ENCODE measurements at regions not wholly inside any gene's neighbourhood (a gene's known extent, or its start where the extent isn't known, plus 50 kb on each side); places are given as distances from the start of the nearest gene placed in this dataset.

GRCh38 chr5:152694231-152694630 is 289.2 kb upstream of the NMUR2 start:
- TF ChIP-seq, protein P1, sequence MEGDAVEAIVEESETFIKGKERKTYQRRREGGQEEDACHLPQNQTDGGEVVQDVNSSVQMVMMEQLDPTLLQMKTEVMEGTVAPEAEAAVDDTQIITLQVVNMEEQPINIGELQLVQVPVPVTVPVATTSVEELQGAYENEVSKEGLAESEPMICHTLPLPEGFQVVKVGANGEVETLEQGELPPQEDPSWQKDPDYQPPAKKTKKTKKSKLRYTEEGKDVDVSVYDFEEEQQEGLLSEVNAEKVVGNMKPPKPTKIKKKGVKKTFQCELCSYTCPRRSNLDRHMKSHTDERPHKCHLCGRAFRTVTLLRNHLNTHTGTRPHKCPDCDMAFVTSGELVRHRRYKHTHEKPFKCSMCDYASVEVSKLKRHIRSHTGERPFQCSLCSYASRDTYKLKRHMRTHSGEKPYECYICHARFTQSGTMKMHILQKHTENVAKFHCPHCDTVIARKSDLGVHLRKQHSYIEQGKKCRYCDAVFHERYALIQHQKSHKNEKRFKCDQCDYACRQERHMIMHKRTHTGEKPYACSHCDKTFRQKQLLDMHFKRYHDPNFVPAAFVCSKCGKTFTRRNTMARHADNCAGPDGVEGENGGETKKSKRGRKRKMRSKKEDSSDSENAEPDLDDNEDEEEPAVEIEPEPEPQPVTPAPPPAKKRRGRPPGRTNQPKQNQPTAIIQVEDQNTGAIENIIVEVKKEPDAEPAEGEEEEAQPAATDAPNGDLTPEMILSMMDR (IDR thresholded peaks at IDR 0.05), result no peak
- no peak for TF ChIP-seq POLR2A (IDR thresholded peaks at IDR 0.05; ENCODE audit: low read depth)
- no peak for TF ChIP-seq POLR2AphosphoS5 (IDR thresholded peaks at IDR 0.05)
